ENCODE measurements at regions not wholly inside any gene's neighbourhood (a gene's known extent, or its start where the extent isn't known, plus 50 kb on each side); places are given as distances from the start of the nearest gene placed in this dataset.

DNA sequence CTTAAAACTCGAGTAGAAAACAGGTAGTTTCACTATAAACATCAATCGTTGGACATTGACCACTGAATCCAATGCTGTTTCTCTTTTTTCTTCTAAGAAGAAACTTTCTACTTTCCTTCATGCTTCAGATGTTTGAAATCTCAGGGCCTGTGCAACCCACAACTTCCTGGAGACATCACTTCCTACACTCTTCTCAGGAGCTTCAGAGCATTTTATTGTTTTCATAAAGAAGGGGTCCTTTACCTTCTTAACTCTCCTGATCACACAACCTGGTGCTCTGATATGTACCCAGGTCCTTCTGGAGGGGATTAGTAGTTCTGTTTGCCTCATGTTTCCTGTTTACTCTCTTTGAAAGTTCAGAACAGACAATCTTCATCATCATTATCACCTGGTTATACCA lies 113.0 kb upstream of the VAV3 start:
- TF ChIP-seq, protein P1, sequence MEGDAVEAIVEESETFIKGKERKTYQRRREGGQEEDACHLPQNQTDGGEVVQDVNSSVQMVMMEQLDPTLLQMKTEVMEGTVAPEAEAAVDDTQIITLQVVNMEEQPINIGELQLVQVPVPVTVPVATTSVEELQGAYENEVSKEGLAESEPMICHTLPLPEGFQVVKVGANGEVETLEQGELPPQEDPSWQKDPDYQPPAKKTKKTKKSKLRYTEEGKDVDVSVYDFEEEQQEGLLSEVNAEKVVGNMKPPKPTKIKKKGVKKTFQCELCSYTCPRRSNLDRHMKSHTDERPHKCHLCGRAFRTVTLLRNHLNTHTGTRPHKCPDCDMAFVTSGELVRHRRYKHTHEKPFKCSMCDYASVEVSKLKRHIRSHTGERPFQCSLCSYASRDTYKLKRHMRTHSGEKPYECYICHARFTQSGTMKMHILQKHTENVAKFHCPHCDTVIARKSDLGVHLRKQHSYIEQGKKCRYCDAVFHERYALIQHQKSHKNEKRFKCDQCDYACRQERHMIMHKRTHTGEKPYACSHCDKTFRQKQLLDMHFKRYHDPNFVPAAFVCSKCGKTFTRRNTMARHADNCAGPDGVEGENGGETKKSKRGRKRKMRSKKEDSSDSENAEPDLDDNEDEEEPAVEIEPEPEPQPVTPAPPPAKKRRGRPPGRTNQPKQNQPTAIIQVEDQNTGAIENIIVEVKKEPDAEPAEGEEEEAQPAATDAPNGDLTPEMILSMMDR (IDR thresholded peaks at IDR 0.05) = no peak
- Histone ChIP-seq H3K9me3 (no peaks in the 10 kb centered on the region), H3K27ac (peak overlapping the region in 1 of 10 donors; percentile 59), H3K4me1 (peaks cover 0 to 36% (median 0%) of the 10 kb centered on the region in 9 donors), H3K36me3 (no peaks in the 10 kb centered on the region), H3K4me3 (no peak overlapping the region), H3K27me3 (peaks cover 0 to 4% (median 0%) of the 10 kb centered on the region in 7 donors)
- ATAC-seq (no peak), DNase-seq (no peak)
- 79 to 87% methylated on average over 2 of the region's 2 CpGs for WGBS, 2 donors
- intact Hi-C loops (cut with DNase I) = no loop called here

DNA sequence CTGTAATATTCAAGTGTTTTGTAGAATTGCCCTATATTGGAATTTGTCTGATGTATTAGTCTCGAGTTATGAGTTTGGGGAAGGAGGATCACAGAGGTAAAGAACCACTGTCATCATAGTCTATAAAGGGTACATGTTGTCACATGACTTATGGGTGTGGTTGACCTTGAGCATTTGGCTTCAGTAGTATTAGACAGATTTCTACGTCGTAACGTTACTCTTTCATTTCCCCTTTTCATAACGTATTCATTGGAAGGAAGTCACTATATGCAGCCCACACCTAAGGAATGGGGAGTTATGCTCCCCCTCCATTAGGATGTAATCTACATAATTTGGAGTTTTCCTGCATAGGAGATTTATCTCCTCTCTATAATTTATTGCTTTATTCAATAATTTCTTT lies 110.1 kb upstream of the VAV3 start:
- intact Hi-C loops (cut with DNase I) = no loop called here
- H3K9me3 ChIP-seq = no peaks in the 10 kb centered on the region
- no peaks in the 10 kb centered on the region for H3K36me3 ChIP-seq
- H3K4me3 ChIP-seq = no peak overlapping the region
- no peak for DNase-seq
- H3K27me3 ChIP-seq = peaks cover 0 to 4% (median 0%) of the 10 kb centered on the region in 7 donors
- ATAC-seq = peak in 1 of 8 donors; percentile 27
- peaks cover 0 to 29% (median 0%) of the 10 kb centered on the region in 9 donors for H3K4me1 ChIP-seq
- H3K27ac ChIP-seq = no peak overlapping the region
- TF ChIP-seq, protein P1 (IDR thresholded peaks at IDR 0.05) = no peak
- WGBS, 2 donors = 56 to 67% methylated on average over 5 of the region's 5 CpGs

DNA sequence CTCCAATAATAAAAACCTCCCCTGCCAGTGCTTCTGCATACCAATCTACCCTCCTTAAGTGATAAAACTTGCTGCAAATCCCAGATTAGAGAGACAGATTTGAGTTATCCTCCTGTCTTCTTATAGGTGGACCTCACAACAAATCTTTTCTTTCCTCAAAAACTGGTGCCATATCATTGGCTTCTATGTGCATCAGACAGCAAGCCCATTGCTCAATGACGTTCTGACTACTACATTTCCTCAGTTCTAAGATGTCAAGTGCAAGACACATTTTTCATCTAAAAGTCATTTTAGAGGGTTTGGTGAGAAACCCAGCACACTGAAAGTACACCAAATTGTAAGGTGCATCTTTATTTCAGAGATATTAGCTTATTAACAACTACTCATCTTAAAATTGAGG lies 107.8 kb upstream of the VAV3 start:
- no peak for DNase-seq
- intact Hi-C loops (cut with DNase I) = no loop called here

DNA sequence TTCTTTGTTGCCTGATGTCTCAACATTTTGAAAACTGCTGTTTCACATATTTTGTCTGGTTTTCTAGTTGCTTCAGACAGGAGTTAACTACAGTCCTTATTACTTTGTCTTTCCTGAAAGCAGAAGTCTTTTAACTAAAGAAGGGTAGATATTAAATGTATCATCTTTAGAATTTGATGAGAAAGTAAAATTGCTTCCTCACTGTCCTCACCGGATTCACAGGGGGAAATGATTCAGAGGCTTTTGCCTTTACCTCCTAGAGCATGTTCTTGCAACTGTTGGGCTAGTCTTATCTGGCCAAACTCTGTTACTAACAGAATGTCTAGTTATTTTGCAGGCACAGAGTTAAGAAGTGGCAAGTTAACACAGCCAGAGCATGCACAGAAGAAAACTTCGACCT lies 107.2 kb upstream of the VAV3 start:
- DNase-seq (no peak), ATAC-seq (peak in 1 of 8 donors; percentile 42)
- H3K27ac ChIP-seq = peak overlapping the region in 1 of 10 donors; percentile 65
- no peaks in the 10 kb centered on the region for H3K36me3 ChIP-seq
- intact Hi-C loops (cut with DNase I) = no loop called here
- no peaks in the 10 kb centered on the region for H3K27me3 ChIP-seq
- 54 to 67% methylated on average over 2 of the region's 2 CpGs for WGBS, 2 donors
- peaks cover 0 to 33% (median 0%) of the 10 kb centered on the region in 9 donors for H3K4me1 ChIP-seq
- TF ChIP-seq, protein P1 (IDR thresholded peaks at IDR 0.05) = no peak
- no peak overlapping the region for H3K4me3 ChIP-seq
- no peaks in the 10 kb centered on the region for H3K9me3 ChIP-seq

More for the DNA sequence above, 107.8 kb upstream of the VAV3 start:
- Histone ChIP-seq H3K27me3 (no peaks in the 10 kb centered on the region), H3K27ac (peak overlapping the region in 1 of 10 donors; percentile 65), H3K4me3 (no peak overlapping the region), H3K9me3 (no peaks in the 10 kb centered on the region), H3K36me3 (no peaks in the 10 kb centered on the region), H3K4me1 (peaks cover 0 to 31% (median 0%) of the 10 kb centered on the region in 9 donors)
- WGBS, 2 donors = 49 to 53% methylated on average over 1 of the region's 1 CpG
- ATAC-seq = no peak
- TF ChIP-seq, protein P1 (IDR thresholded peaks at IDR 0.05) = no peak
